GM23338 (cell line): ENCODE measurements at regions not wholly inside any gene's neighbourhood (a gene's known extent, or its start where the extent isn't known, plus 50 kb on each side); places are given as distances from the start of the nearest gene placed in this dataset.

Experiments used
- ATAC-seq: fragments of 200-7000 bp; cut with Tn5 transposase; 3 replicates; pipeline ENCODE4 v1.9.1; 2020
- DNase-seq: peaks from one replicate; pipeline ENCODE4 v3.0.0-alpha.2; 2015; ENCODE audit warnings: low spot score
- H2AFZ ChIP-seq: fragments of 200-600 bp; sonication (generic); 2 replicates; pipeline ENCODE4 v1.8.0; 2016; ENCODE audit warnings: antibody characterized with exemption, mild to moderate bottlenecking, moderate library complexity
- H3F3A ChIP-seq: fragments of 200-600 bp; sonication (generic); replicated peaks from 2 replicates; pipeline ENCODE4 v1.8.0; 2017; ENCODE audit warnings: antibody characterized with exemption, mixed run types, low read depth
- H3K27ac ChIP-seq: fragments of 200-600 bp; sonication (generic); 2 replicates; pipeline ENCODE4 v1.6.1; 2016; ENCODE audit warnings: low read depth
- H3K27me3 ChIP-seq: fragments of 200-600 bp; sonication (generic); 2 replicates; pipeline ENCODE4 v1.8.0; 2016; ENCODE audit warnings: mild to moderate bottlenecking, mixed run types, moderate library complexity; ENCODE audit not compliant: insufficient read depth
- H3K36me3 ChIP-seq: fragments of 200-600 bp; sonication (generic); 2 replicates; pipeline ENCODE4 v1.8.0; 2016; ENCODE audit warnings: mild to moderate bottlenecking; ENCODE audit not compliant: insufficient read depth
- H3K4me1 ChIP-seq: fragments of 200-600 bp; sonication (generic); 2 replicates; pipeline ENCODE4 v1.8.0; 2016; ENCODE audit warnings: mild to moderate bottlenecking, moderate library complexity; ENCODE audit not compliant: insufficient read depth
- H3K4me2 ChIP-seq: fragments of 200-600 bp; sonication (generic); 2 replicates; pipeline ENCODE4 v1.7.1; 2017; ENCODE audit warnings: mixed run types
- H3K4me3 ChIP-seq: fragments of 200-600 bp; sonication (generic); 2 replicates; pipeline ENCODE4 v1.6.1; 2016; ENCODE audit warnings: mixed run types
- H3K79me2 ChIP-seq: fragments of 200-600 bp; sonication (generic); replicated peaks from 2 replicates; pipeline ENCODE4 v1.8.0; 2017; ENCODE audit warnings: mild to moderate bottlenecking; ENCODE audit not compliant: insufficient read depth
- H3K9me2 ChIP-seq: fragments of 200-600 bp; sonication (generic); 2 replicates; pipeline ENCODE4 v1.8.0; 2017; ENCODE audit not compliant: insufficient read depth
- H4K20me1 ChIP-seq: fragments of 200-600 bp; sonication (generic); replicated peaks from 2 replicates; pipeline ENCODE4 v1.8.0; 2017; ENCODE audit warnings: mild to moderate bottlenecking; ENCODE audit not compliant: insufficient read depth
- H3K27ac Mint-ChIP-seq: 2 replicates; pipeline ENCODE4 v1.8.0; 2020; ENCODE audit warnings: inconsistent platforms, mild to moderate bottlenecking, moderate library complexity, mixed read lengths
- H3K27me3 Mint-ChIP-seq: 3 replicates; pipeline ENCODE4 v1.8.0; 2022; ENCODE audit warnings: low read depth, mild to moderate bottlenecking, moderate library complexity, mixed read lengths, inconsistent platforms; ENCODE audit not compliant: insufficient read depth, poor library complexity
- H3K36me3 Mint-ChIP-seq: 3 replicates; pipeline ENCODE4 v1.8.0; 2021; ENCODE audit warnings: low read depth, mild to moderate bottlenecking, inconsistent platforms, moderate library complexity, mixed read lengths
- H3K4me1 Mint-ChIP-seq: 3 replicates; pipeline ENCODE4 v1.8.0; 2020; ENCODE audit warnings: mild to moderate bottlenecking, inconsistent platforms, mixed read lengths
- H3K4me3 Mint-ChIP-seq: 3 replicates; pipeline ENCODE4 v1.8.0; 2021; ENCODE audit warnings: moderate library complexity, mild to moderate bottlenecking, inconsistent platforms, mixed read lengths
- H3K9me3 Mint-ChIP-seq: 3 replicates; pipeline ENCODE4 v1.8.0; 2020; ENCODE audit warnings: moderate library complexity, mild to moderate bottlenecking, inconsistent platforms, mixed read lengths
- CREB1 ChIP-seq: fragments of 250-450 bp; sonication (Bioruptor Pico); IDR thresholded peaks from 2 replicates; pipeline ENCODE4 v1.5.0; 2020; ENCODE audit warnings: low read depth, mild to moderate bottlenecking, moderate library complexity
- CTCF ChIP-seq, 2 experiments: fragments of 200-600 bp in 1 of 2; sonication (generic) in 1 of 2; conservative IDR thresholded peaks; 2 replicates each; pipeline versions ENCODE4 v1.5.1 to v1.6.1; 2016 to 2017; ENCODE audit warnings: antibody characterized with exemption in 2 of 2, low read depth in 2 of 2, mild to moderate bottlenecking in 2 of 2, moderate library complexity in 1 of 2
- ETS1 ChIP-seq: IDR thresholded peaks from 2 replicates; pipeline ENCODE4 v1.6.1; 2016; ENCODE audit warnings: antibody characterized with exemption
- EZH2 ChIP-seq: fragments of 200-600 bp; sonication (generic); IDR thresholded peaks from one replicate; pipeline ENCODE4 v1.8.0; 2017; ENCODE audit warnings: antibody characterized with exemption, mild to moderate bottlenecking, low read depth; ENCODE audit not compliant: unreplicated experiment
- EZH2phosphoT487 ChIP-seq: fragments of 200-600 bp; sonication (generic); IDR thresholded peaks from one replicate; pipeline ENCODE4 v1.8.1; 2018; ENCODE audit warnings: antibody characterized with exemption; ENCODE audit not compliant: unreplicated experiment
- JUNB ChIP-seq: IDR thresholded peaks from one replicate; pipeline ENCODE4 v1.6.1; 2016; ENCODE audit warnings: antibody characterized with exemption; ENCODE audit not compliant: unreplicated experiment
- NANOG ChIP-seq: IDR thresholded peaks from 2 replicates; pipeline ENCODE4 v1.6.1; 2016; ENCODE audit warnings: antibody characterized with exemption, borderline replicate concordance
- POLR2AphosphoS5 ChIP-seq: IDR thresholded peaks from 2 replicates; pipeline ENCODE4 v1.6.1; 2016; ENCODE audit warnings: antibody characterized with exemption, low read depth
- REST ChIP-seq: IDR thresholded peaks from one replicate; pipeline ENCODE4 v1.6.1; 2018; ENCODE audit warnings: antibody characterized with exemption; ENCODE audit not compliant: unreplicated experiment
- STAT1 ChIP-seq: IDR thresholded peaks from one replicate; pipeline ENCODE4 v1.6.1; 2016; ENCODE audit warnings: antibody characterized with exemption; ENCODE audit not compliant: unreplicated experiment
- ZNF114 ChIP-seq: fragments of 250-450 bp; sonication (Bioruptor Pico); IDR thresholded peaks from 2 replicates; pipeline ENCODE4 v1.5.0; 2020; ENCODE audit warnings: mild to moderate bottlenecking, moderate library complexity
- ZNF331 ChIP-seq: fragments of 250-450 bp; sonication (Bioruptor Pico); IDR thresholded peaks from 2 replicates; pipeline ENCODE4 v1.5.0; 2020; ENCODE audit warnings: low read depth, mild to moderate bottlenecking, moderate library complexity
- ZNF462 ChIP-seq: fragments of 250-450 bp; sonication (Bioruptor Pico); IDR thresholded peaks from 2 replicates; pipeline ENCODE4 v1.5.0; 2020; ENCODE audit warnings: mild to moderate bottlenecking, moderate library complexity

GRCh38 chr2:19547321-19547720 is 188.9 kb upstream of the OSR1 start:
- TF ChIP-seq ZNF114 (CRISPR knock-in tag) (no peak), ZNF331 (CRISPR knock-in tag) (no peak), POLR2AphosphoS5 (no peak), JUNB (no peak), EZH2phosphoT487 (no peak), ZNF462 (CRISPR knock-in tag) (no peak), REST (no peak), CTCF (conservative IDR thresholded peaks at IDR 0.05; ENCODE audit: low read depth in 2 of 2) (no peak), EZH2 (no peak), STAT1 (no peak), CREB1 (CRISPR knock-in tag) (no peak), NANOG (no peak), ETS1 (no peak)
- H4K20me1 ChIP-seq, result no peaks in the 10 kb centered on the region

More at GRCh38 chr2:19547321-19547720, 188.9 kb upstream of the OSR1 start:
- ATAC-seq, result no peak
- Histone ChIP-seq H3K4me2 (no peak overlapping the region), H3K4me3 (no peak overlapping the region), H3K27ac (no peak overlapping the region), H3K9me2 (0 out of 2 replicates have a peak, but pooled peaks cover 3% of the 10 kb centered on the region), H3F3A (no peaks in the 10 kb centered on the region), H3K79me2 (no peaks in the 10 kb centered on the region), H3K36me3 (no peaks in the 10 kb centered on the region), H2AFZ (no peak overlapping the region), H3K27me3 (no peaks in the 10 kb centered on the region), H3K4me1 (no peaks in the 10 kb centered on the region)
- Mint-ChIP-seq H3K4me3 (no peak overlapping the region), H3K27me3 (peaks cover 6% of the 10 kb centered on the region), H3K27ac (no peak overlapping the region), H3K4me1 (no peaks in the 10 kb centered on the region), H3K9me3 (no peaks in the 10 kb centered on the region), H3K36me3 (no peaks in the 10 kb centered on the region)
- DNase-seq, result no peak
